ENCODE measurements at regions not wholly inside any gene's neighbourhood (a gene's known extent, or its start where the extent isn't known, plus 50 kb on each side); places are given as distances from the start of the nearest gene placed in this dataset.

- RAD21 ChIA-PET (ENCODE audit: unreplicated experiment): interaction anchor here (1.3 to 2.3 kb wide), 3 partner anchors 22 to 42 kb away, joined by 3 to 7 read pairs (median 5); no protein-coding TSS in a partner anchor
- intact Hi-C loops (cut with micrococcal nuclease; ENCODE audit: unreplicated experiment): no loop called here
- Histone ChIP-seq H2AFZ (ENCODE audit: control insufficient read depth, low read depth, low read length) (no peak overlapping the region), H3K36me3 (ENCODE audit: control insufficient read depth in 2 of 2, insufficient read depth in 2 of 2, low read length in 1 of 2) (no peaks in the 10 kb centered on the region), H3K79me2 (ENCODE audit: control insufficient read depth, insufficient read depth, low read length) (no peaks in the 10 kb centered on the region), H3K27ac (ENCODE audit: control insufficient read depth, insufficient read depth) (no peak overlapping the region), H3K4me3 (no peak overlapping the region), H3K9me3 (replicated peaks; ENCODE audit: control insufficient read depth, insufficient read depth, low read length) (no peaks in the 10 kb centered on the region), H3K9ac (ENCODE audit: control insufficient read depth, insufficient read depth, low read length) (no peak overlapping the region), H3K4me1 (ENCODE audit: control insufficient read depth, insufficient read depth, low read length) (peaks cover 8% of the 10 kb centered on the region), H3K27me3 (replicated peaks in 1 of 2; ENCODE audit: control insufficient read depth in 2 of 2, insufficient read depth in 2 of 2, low read length in 1 of 2) (no peaks in the 10 kb centered on the region), H4K20me1 (ENCODE audit: control insufficient read depth, insufficient read depth) (no peaks in the 10 kb centered on the region), H3K4me2 (ENCODE audit: control insufficient read depth, insufficient read depth) (no peak overlapping the region)
- FAIRE-seq (no peak), ATAC-seq (no peak), DNase-seq (ENCODE audit: low read depth, low spot score) (no peak)
- BruUV-seq (replicated peaks): no TSS peak
- CTCF ChIA-PET: interaction anchor here (1.2 to 1.9 kb wide), 2 partner anchors 11 to 12 kb away, joined by 3 to 4 read pairs; no protein-coding TSS in a partner anchor
- 74% methylated on average over 6 of the region's 6 CpGs for WGBS (ENCODE audit: insufficient coverage, insufficient replicate concordance, low lambda C conversion rate, missing lambda C conversion rate)
- SMC1A ChIA-PET (ENCODE audit: uncharacterized antibody, unreplicated experiment): interaction anchor here (1.4 kb wide), 1 partner anchor 30 kb away, joined by 3 read pairs; no protein-coding TSS in a partner anchor
- POLR2A ChIA-PET: no interaction called here
- in situ Hi-C loops (cut with MboI): no loop called here
- TF ChIP-seq MYB (IDR thresholded peaks at IDR 0.05; ENCODE audit: borderline replicate concordance, low read depth, low read length) (no peak), PRDM15 (CRISPR knock-in tag; IDR thresholded peaks at IDR 0.05) (no peak), SKIL (IDR thresholded peaks at IDR 0.05; ENCODE audit: low read depth, poor library complexity, severe bottlenecking) (no peak), SUZ12 (IDR thresholded peaks at IDR 0.05; ENCODE audit: unreplicated experiment) (no peak), RELB (IDR thresholded peaks at IDR 0.05; ENCODE audit: low read depth) (no peak), SMAD1 (IDR thresholded peaks at IDR 0.05; ENCODE audit: low read depth, partially characterized antibody) (no peak), SP1 (IDR thresholded peaks at IDR 0.05; ENCODE audit: low read depth, low read length) (no peak), CREB1 (IDR thresholded peaks at IDR 0.05; ENCODE audit: low read depth) (no peak), PAX5 (IDR thresholded peaks at IDR 0.05; ENCODE audit: borderline replicate concordance, low read depth, low read length) (no peak), SMAD5 (IDR thresholded peaks at IDR 0.05; ENCODE audit: low read depth) (no peak), SIX5 (IDR thresholded peaks at IDR 0.05; ENCODE audit: low read depth, low read length, severe bottlenecking) (no peak), SMC3 (IDR thresholded peaks at IDR 0.05; ENCODE audit: borderline replicate concordance, low read length) (no peak), CHD4 (IDR thresholded peaks at IDR 0.05) (no peak), ASH2L (IDR thresholded peaks at IDR 0.05; ENCODE audit: borderline replicate concordance, low read depth) (no peak), MLLT1 (IDR thresholded peaks at IDR 0.05) (no peak), SIN3A (IDR thresholded peaks at IDR 0.05; ENCODE audit: low read depth, low read length) (no peak)
These were observed 60.7 kb upstream of the SHLD1 start for GRCh38 chr20:5689463-5689862.

Data from GM12878 (cell line).